IPS-NIHi7 (cell line): ENCODE measurements at regions not wholly inside any gene's neighbourhood (a gene's known extent, or its start where the extent isn't known, plus 50 kb on each side); places are given as distances from the start of the nearest gene placed in this dataset.
A peak's percentile ranks its signal among the peaks of the same experiment; 100 is the strongest.

ENCODE experiments used
- DNase-seq: peaks from one replicate; pipeline ENCODE4 v3.0.0; 2012; ENCODE audit warnings: mixed read lengths; ENCODE audit errors: extremely low spot score

DNA sequence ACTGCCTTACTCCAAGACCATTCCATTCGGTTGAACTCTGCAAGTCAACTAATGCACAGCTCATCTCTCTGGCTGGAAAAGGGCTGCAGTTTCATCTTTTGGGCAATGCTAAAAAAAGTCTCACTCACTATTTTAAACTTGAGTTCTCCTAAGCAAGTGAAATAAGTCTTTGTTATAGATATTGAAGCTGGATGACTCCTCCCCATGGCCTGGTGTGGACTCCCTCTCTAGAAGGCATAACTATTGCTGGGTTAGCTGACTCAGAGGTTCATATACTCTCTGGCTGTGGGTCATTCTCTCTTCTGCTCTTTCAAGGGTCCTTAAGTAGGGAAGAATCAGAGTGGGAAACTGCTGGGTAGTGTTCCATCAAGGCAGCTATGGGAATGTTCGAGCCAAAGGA lies 88.0 kb downstream of the XCL2 start:
- DNase-seq: no peak

DNA sequence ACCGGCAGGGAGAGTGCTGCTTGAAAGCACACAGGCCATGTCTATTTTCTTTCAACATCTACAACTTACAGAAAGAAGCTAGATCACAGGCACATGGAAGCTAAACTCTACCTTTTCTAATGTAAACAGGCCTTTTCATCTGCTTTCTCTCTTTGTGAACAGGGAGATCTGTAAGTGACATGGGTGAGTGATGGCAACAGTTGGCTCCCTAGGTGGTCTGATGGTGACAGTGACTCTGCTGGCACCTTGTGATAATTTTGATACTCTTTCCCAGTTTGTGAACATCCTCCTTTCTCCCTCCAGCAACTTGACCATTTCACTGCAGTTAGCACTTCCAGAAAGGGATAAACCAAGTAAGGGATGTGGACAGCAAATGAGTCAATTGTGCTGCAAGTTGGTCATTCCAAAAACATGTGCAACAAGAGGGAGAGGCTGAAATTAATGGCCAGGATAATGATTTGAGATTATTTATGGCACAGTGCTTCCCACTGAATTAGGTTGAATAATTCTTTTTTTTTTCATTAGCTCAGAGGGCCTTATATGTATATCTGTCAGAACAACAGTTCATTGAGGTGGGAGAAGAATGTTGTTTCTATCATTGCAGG lies 89.5 kb downstream of the XCL2 start:
- no peak for DNase-seq

DNA sequence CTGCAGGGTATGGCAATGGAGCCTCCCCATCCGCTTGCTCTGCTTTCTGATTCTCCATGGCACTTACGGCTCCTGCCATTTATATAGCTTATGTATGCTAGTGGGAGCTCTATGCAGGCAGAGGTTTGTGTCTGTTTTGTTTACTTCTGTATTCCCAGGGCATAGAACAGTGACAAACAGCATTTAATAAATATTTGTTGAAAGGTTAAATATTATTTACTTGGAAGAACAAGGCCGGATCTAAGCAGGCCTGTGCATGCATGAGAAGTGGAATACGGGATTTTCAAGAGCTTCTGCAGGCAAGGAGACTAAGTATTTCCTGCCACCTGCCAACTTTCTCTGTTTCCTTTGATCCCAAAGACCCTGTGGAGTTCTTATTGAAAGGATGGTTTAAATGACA lies 90.7 kb downstream of the XCL2 start:
- no peak for DNase-seq

DNA sequence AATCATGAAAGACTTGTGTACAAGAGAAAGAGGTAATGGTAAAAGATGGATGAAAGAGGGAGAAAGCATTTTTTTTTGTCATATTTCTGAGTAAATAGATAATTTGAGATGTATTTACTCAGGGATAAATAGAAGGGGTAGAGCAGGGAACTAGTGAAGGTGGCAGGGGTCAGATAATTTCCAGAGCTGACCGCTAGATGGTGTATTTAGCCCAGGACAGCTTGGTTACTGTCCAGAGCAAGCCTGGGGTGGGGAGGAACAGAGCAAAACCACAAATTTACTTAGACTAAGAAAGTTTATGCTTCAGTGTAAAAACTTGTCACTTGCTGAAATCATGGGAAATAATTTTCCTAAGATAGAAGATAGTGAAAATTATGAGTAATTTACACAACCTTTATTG lies 91.5 kb downstream of the XCL2 start:
- peak; percentile 45 for DNase-seq

DNA sequence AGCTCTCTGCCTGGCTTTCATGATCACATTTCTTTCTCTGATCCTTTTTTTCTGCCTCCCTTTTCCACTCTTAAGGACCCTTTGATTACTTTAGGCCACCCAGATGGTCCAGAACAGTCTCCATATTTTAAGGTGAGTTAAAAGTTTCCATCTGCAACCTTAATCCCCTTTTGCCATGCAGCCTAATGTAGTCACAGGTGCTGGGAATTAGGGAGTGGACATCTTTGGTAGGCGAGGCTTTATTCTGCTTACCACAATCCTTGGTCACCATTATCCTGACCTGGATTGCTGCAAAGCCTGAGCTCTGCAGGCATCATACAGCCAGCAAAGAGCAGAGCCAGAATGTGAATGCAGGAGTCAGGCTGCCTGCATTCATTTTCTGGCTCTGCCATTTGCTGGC lies 95.9 kb downstream of the XCL2 start:
- no peak for DNase-seq

DNA sequence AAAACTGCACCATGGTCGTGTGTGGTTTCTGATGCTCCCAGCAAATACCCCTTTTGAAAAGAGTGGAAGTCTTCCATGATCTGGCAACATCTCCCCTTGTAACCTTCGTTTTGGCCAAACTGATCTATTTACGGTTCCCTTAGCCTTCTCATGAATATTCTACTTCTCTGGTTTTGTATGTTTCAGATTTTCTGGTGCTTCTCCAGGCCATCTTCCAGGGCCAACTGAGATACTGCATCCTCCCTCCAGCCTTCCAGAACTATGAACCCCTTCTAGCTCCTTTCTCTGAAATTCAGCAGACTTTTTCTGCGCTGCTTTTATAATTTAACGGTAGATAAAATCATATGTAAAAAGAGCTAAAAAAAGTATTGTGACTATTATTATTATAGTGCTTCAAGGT lies 97.7 kb downstream of the XCL2 start:
- no peak for DNase-seq

DNA sequence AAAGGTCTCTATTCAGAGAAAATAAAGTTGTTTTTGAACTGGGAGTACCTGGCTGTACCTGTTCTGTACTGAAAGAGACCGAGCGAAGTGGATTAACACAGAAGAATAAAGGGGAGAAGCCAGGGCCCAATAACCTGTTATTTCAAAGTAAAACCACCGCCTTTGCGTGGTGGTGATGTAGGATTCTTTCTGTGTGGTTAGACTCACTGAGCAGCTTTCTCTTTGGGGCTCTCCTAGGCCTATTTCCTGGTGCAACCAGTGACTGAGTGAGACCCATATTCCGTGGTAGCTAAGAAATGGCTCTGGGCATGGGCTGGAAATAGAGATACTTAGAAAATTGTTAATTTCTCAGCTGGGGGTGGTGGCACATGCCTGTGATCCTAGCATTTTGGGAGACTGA lies 99.9 kb downstream of the XCL2 start:
- no peak for DNase-seq

DNA sequence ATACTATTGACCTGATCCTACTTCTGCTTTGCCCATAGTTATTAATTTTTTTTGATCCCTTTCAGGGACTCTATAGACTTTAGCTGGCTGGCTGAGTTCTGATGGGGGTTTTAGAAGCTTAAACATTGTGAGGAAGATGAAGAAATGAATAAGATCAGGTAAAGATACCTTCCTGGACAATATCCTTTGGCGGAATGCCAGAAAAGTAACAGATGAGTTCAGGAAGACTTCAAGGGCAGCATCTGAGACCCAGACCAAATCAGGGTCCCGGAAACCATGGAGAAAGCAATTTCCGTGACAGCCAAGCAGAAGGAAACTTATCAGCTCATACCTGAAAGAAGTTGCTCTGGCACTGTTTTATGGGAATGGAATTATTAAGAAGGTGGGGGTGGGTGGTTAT lies 100.4 kb downstream of the XCL2 start:
- DNase-seq: no peak

DNA sequence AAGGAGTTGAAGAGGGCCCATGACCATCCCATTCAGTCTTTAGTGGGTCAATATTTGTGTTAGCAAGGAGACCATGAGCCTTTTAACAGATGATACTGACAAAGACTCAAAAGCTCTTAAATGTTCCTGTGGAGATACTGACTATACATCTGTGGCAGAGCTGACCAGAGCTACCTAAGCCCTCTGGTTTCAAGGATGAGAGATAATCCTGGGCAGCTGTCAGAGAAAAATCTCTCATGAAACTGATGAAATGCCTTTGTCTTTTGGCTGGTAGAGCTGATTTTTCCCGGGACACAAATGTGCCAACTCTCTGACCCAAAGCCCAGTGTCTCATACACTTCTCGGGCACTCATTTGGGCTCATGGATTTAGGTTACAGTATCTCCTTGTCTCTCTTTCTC lies 100.9 kb downstream of the XCL2 start:
- no peak for DNase-seq

DNA sequence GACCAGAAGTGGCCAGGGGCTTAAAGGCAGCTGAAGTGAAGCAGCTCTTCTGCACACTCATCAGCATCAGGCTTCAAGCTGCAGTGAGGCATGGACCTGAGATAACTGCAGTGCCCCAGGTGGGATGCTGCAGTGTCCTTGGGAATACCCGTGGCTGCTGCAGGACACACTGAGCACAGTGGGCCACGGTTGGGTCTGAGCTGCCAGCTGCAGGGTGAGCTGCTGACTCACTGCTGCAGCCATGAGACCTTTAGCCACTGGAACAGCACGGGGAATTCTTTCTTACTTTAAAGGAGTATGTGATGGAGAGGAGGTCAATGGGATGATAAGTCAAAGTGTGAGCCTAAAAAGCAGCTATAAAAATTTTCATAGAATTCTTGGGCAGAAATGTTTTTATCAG lies 102.1 kb downstream of the XCL2 start:
- no peak for DNase-seq

DNA sequence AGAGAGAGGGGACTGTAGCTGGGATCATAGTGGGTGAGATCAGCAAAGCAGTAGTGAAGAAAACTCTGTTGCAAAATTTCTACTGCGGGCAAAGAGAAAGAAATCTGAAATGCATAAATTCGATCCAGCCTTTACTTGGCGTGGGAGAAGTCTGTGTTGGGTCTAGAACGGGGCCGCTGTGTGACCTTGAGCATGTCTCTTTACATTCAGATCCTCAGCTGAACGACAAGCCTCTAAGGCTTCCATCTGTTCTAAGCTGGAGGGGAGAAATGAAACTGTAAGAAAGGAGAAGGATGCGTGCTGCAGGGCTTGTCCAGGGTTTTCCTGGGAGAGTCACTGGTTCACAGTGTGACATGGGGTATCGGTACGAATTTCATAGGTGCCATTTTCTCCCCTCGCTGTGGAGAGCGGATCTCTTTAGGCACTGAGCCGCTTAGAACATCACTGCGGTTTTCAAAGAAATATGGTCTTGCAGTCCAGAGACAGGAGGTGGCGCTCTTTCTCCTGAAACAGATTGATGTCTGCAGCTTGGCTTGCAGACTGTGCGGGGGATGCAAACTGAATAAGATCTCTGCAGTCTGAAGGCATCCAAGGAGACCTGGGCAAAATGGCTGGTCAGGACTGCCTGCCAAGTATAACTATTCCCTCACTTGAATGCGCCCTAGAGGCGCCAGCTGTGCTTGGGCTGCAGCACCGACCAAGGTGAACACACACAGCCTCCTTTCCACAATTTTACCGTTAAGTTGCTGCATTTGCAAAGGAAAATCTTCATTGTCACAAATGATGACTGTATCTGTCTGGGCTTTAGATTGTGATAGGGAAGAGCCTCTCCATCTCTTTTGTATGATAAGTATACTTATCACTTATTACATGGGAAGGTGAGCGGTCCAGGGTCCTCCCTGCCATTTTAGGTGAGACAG lies 104.1 kb downstream of the XCL2 start:
- DNase-seq: peak; percentile 79

DNA sequence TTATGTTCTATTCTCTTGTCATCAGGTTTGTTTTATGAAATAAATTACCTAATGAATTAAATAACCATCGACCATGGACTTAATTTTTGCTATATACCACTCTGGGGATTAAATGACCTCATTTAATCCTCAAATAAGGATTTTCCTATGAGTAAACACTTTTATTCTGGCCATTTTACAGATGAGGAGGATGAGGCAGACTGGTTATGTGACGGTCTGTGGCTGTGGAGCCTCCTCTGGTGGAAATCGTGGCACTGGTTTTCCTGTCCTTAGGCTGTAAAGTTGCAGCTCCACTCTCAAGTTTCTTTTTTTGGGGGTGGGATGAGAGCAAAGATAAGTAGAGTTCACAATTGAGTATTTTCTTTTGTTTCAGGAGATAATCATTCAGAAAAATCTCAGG lies 105.2 kb downstream of the XCL2 start:
- DNase-seq: no peak

DNA sequence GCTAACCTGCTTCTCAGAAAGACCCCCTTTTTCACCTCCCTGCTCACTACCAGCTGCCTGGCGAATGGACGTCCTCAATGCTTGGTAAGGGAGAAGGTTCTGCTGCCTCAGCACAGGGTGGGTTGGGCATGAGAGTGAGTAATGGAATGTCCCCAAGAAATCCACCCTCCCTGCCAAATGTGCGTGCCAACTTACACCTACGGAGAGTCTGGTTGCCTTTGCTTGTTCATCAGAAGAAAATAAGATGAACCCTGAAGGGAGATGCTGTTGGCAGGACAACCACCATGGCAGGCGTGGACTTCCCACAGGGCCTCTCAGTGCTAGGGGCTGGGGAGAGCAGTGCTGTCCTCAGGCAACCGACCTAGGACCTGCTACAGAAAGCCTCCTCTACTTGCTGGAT lies 106.0 kb downstream of the XCL2 start:
- DNase-seq: no peak

DNA sequence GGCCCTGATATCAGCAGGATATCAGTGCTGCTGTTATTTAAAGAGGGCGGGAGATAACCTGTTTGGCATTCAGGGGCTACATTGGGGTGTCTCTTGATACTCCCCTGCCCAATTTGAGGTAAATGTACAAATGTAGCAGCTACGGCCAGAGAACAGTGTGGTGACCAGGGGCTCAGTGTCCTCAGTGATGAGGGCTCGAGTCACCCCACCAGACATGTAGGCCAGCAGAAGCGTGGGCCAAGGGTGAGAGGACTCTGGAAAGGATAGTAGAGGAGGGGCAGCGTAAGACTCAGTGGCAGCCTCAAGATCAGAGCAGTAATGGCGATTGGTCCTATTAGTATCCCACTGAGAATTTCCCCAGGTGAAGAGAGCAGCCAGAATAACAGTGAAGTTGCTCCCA lies 108.4 kb downstream of the XCL2 start:
- DNase-seq: no peak

DNA sequence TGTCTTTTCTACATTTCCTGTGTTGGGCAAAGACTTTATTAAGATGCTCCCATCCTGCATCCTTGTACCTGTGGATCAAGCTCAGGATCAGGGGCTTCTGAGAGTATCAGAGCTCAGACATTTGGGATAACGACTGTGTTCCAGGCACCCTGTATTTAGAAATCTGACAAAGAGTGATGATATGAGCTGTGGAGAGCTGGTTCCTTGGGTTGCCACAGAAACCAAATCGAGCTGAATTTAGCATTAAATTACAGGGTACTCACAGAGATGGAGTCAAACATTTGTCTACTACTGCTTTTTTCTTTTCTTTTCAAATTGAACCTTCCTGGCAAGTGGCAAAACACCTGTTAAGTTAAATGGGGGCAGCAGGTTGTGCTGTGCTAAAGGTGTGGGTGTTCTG lies 110.6 kb downstream of the XCL2 start:
- DNase-seq: no peak

DNA sequence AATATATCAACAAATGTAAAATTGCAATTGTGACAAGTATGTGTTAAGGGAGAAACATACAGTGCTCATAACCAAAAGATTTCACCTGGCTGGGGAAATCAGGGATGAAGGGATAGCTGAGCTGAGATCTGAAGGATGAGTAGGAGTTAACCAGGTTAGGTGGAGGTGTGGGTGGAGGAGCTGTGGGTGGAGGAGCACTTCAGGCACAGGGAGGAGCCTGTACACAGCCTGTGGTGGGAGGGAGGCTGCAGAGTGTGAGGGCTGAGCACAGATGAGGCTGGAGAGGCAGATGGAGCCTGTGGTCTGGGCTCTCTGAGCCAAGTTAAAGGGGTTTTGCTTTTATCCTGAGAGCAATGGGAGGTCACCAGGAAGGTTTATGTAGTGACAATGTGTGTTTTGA lies 111.9 kb downstream of the XCL2 start:
- no peak for DNase-seq

DNA sequence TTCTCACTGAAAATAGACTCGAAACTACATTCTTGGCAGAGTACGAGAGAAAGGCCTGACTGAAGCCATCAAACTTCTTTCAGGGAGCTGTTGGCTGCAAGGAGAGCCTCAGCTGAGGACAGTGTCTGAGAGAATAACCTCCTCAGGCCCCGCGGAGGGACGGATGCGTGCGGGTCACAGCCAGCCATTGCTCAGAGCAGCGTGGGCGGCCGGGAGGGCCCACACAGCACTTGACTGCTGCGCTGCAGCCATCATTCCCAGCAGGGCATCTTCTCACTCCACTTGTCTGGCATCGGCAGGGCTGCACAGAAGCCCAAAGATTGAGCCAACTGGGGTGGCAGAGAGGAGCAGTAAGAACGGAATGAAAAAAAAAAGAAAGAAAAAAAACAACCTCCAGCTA lies 113.5 kb downstream of the XCL2 start:
- DNase-seq: no peak

DNA sequence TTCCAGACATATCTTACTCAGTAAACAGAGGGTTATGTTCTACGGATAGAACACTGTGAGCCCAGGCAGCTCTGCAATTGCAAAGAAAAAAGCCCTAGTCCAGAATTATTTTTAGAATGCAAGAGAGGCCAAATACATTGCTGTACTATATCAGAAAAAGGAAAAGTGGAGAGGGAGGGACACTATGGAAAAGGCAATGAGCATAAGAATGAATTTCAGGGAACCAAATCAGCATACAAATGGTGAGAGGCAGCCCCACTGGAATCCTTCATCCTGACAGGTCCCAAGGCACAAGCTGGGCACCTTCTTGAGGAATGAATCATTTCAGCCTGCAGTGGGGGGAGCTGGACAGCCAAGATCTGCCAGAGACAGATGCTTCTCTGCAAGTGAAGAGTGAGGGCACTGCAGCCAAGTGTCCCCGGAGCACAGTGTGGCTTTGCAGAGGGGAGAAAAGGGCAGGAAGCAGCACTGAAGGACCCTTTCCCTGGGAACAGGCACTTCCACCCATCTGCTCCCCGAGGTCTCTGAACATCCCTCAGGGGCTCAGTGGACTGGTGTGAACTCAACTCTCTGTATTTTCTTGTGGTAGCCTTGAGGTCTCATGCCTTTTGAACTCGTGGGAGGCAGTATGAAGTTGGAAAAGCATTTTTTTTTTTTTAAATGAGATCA lies 115.6 kb downstream of the XCL2 start:
- peak; percentile 55 for DNase-seq

DNA sequence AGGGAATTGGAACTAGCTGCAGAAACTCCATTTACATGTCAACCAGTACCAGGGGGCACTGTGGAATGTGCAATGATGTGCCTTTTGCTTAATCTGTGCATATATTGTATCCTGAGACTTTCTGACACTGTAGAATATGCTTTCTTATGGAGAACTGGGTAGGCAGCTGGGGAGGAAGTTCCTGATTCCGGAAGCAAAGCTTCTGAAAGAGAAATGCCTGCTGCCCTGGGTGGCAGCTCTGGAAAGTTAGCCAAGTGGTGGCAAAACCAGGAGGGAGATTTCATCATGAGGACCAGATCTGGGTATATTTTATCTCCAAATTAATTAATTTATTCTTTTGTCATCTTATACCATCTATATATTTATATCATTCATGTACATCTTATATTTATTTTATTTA lies 116.7 kb downstream of the XCL2 start:
- DNase-seq: no peak

DNA sequence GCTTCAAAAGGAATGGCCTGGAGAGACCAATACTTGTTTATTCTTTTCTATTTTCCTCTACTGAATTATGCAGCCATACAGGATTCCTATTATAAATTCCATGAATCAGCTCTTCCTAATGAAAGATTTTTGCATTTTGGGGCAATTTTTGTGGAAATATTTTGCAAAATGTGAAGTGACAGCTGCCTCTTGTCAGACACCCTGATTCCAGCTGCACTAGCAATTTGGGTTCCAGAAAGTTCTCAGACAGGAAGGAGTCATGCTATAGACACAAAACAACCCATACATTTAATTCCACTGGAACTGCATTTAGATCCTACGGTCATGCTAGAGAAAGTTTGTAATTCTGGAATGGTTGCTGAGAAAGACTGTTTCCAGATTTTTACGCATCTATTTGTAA lies 119.5 kb downstream of the XCL2 start:
- no peak for DNase-seq

DNA sequence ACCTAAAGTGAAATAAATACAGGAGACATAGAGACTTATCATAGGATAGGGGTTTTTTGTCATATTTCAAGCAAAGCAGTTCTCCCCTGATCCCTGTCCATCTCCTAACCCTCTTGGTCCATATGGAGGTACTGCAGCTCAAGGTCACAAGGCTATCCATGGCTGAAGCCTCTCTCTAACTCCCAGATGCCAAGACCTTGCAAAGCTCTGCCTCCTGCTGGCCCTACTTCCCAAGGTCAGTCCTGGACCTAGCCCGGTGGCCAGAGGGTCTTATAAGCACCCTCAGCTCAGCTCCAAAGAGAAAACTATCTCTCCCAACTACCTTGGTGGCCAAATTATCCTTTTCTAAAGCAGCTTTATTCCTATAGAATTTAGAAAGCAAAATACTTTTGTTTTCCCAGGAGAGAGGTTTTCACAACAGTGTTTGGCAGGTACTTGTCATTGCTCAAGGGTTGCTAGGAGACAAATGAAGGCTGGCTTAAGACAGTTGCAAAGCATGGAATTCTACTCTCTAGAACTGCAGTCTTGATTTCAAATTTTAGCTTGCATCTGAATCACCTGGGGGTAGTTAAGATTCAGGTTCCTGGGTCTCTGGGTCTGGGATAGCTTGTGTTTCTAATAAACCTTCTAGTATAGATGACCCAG lies 121.5 kb downstream of the XCL2 start:
- DNase-seq: no peak

DNA sequence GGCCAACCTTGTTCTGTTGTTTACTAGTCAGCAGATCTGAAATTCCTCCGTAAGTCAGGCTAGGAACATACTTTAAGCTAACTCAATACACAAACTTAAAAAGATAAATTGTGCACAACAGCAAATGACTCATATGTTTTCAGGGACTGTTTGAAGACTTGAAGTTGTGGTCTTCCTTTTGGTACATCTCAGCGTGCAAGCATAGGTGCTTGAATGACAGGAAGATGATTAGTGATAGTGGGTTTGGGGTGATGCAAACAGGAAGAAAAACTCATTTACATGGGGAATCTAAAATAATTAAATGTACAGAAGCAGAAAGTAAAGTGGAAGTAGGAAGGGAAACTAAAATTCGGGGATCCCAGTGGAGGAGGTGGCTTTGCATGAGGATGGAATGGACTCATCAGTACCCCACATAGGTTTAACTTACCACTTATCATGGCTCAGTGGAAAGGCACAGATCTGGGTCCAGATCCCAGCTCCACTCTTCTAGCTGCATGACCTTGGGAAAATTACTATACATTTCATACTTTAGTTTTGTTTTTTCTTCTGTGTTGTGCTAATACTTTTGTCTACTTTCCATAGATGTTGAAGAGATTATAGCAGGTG lies 122.3 kb downstream of the XCL2 start:
- DNase-seq: no peak
